ENCODE measurements at regions not wholly inside any gene's neighbourhood (a gene's known extent, or its start where the extent isn't known, plus 50 kb on each side); places are given as distances from the start of the nearest gene placed in this dataset.

- intact Hi-C loops (cut with micrococcal nuclease; ENCODE audit: unreplicated experiment) = no loop called here
- TF ChIP-seq, protein P1, sequence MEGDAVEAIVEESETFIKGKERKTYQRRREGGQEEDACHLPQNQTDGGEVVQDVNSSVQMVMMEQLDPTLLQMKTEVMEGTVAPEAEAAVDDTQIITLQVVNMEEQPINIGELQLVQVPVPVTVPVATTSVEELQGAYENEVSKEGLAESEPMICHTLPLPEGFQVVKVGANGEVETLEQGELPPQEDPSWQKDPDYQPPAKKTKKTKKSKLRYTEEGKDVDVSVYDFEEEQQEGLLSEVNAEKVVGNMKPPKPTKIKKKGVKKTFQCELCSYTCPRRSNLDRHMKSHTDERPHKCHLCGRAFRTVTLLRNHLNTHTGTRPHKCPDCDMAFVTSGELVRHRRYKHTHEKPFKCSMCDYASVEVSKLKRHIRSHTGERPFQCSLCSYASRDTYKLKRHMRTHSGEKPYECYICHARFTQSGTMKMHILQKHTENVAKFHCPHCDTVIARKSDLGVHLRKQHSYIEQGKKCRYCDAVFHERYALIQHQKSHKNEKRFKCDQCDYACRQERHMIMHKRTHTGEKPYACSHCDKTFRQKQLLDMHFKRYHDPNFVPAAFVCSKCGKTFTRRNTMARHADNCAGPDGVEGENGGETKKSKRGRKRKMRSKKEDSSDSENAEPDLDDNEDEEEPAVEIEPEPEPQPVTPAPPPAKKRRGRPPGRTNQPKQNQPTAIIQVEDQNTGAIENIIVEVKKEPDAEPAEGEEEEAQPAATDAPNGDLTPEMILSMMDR (conservative IDR thresholded peaks at IDR 0.05; ENCODE audit: low read depth, low read length) = no peak
- no peak for TF ChIP-seq EZH2 (IDR thresholded peaks at IDR 0.05; ENCODE audit: borderline replicate concordance, low read depth, low read length, poor library complexity, severe bottlenecking)
- BruUV-seq (replicated peaks) = no TSS peak
- no peaks in the 10 kb centered on the region for H3K9me3 ChIP-seq (ENCODE audit: low read depth, low read length, poor library complexity, severe bottlenecking)
- H3K36me3 ChIP-seq (ENCODE audit: insufficient read depth, low read length, poor library complexity, severe bottlenecking) = no peaks in the 10 kb centered on the region
- DNase-seq (ENCODE audit: low spot score) = no peak
- ChIA-PET POLR2A (ENCODE audit: low non-redundant PET) (no interaction called here), CTCF (no interaction called here)
- peaks cover 3% of the 10 kb centered on the region for H3K27me3 ChIP-seq (replicated peaks; ENCODE audit: insufficient read depth, low read depth, low read length, poor library complexity)
- no peak overlapping the region for H3K4me3 ChIP-seq (ENCODE audit: low read depth, low read length, poor library complexity, severe bottlenecking)
- no peak overlapping the region for H3K27ac ChIP-seq (ENCODE audit: low read depth, low read length, poor library complexity, severe bottlenecking)
- H3K4me1 ChIP-seq (ENCODE audit: insufficient read depth, low read length, poor library complexity, severe bottlenecking) = no peaks in the 10 kb centered on the region
These were observed 217.9 kb upstream of the ACTBL2 start for GRCh38 chr5:57700484-57700883.

- BruUV-seq (replicated peaks) = no TSS peak
- H3K9me3 ChIP-seq (ENCODE audit: low read depth, low read length, poor library complexity, severe bottlenecking) = no peaks in the 10 kb centered on the region
- POLR2A ChIA-PET (ENCODE audit: low non-redundant PET) = no interaction called here
- intact Hi-C loops (cut with micrococcal nuclease; ENCODE audit: unreplicated experiment) = no loop called here
- TF ChIP-seq EZH2 (IDR thresholded peaks at IDR 0.05; ENCODE audit: borderline replicate concordance, low read depth, low read length, poor library complexity, severe bottlenecking) = no peak
- TF ChIP-seq, protein P1 (conservative IDR thresholded peaks at IDR 0.05; ENCODE audit: low read depth, low read length) = no peak
- CTCF ChIA-PET = no interaction called here
- peaks cover 3% of the 10 kb centered on the region for H3K27me3 ChIP-seq (replicated peaks; ENCODE audit: insufficient read depth, low read depth, low read length, poor library complexity)
- no peaks in the 10 kb centered on the region for H3K4me1 ChIP-seq (ENCODE audit: insufficient read depth, low read length, poor library complexity, severe bottlenecking)
- no peak overlapping the region for H3K4me3 ChIP-seq (ENCODE audit: low read depth, low read length, poor library complexity, severe bottlenecking)
- DNase-seq (ENCODE audit: low spot score) = no peak
- H3K36me3 ChIP-seq (ENCODE audit: insufficient read depth, low read length, poor library complexity, severe bottlenecking) = no peaks in the 10 kb centered on the region
- no peak overlapping the region for H3K27ac ChIP-seq (ENCODE audit: low read depth, low read length, poor library complexity, severe bottlenecking)
These were observed 217.5 kb upstream of the ACTBL2 start for GRCh38 chr5:57700072-57700471.

- Histone ChIP-seq H3K4me1 (ENCODE audit: insufficient read depth, low read length, poor library complexity, severe bottlenecking) (no peaks in the 10 kb centered on the region), H3K4me3 (ENCODE audit: low read depth, low read length, poor library complexity, severe bottlenecking) (no peak overlapping the region), H3K36me3 (ENCODE audit: insufficient read depth, low read length, poor library complexity, severe bottlenecking) (no peaks in the 10 kb centered on the region), H3K27me3 (replicated peaks; ENCODE audit: insufficient read depth, low read depth, low read length, poor library complexity) (peaks cover 3% of the 10 kb centered on the region), H3K9me3 (ENCODE audit: low read depth, low read length, poor library complexity, severe bottlenecking) (no peaks in the 10 kb centered on the region), H3K27ac (ENCODE audit: low read depth, low read length, poor library complexity, severe bottlenecking) (no peak overlapping the region)
- ChIA-PET POLR2A (ENCODE audit: low non-redundant PET) (no interaction called here), CTCF (no interaction called here)
- TF ChIP-seq, protein P1 (conservative IDR thresholded peaks at IDR 0.05; ENCODE audit: low read depth, low read length) = no peak
- TF ChIP-seq EZH2 (IDR thresholded peaks at IDR 0.05; ENCODE audit: borderline replicate concordance, low read depth, low read length, poor library complexity, severe bottlenecking) = no peak
- no peak for DNase-seq (ENCODE audit: low spot score)
- intact Hi-C loops (cut with micrococcal nuclease; ENCODE audit: unreplicated experiment) = no loop called here
- no TSS peak for BruUV-seq (replicated peaks)
These were observed 216.2 kb upstream of the ACTBL2 start for GRCh38 chr5:57698802-57699201.
